SK-N-SH (cell line): ENCODE measurements at regions not wholly inside any gene's neighbourhood (a gene's known extent, or its start where the extent isn't known, plus 50 kb on each side); places are given as distances from the start of the nearest gene placed in this dataset.

Experiments
- CTCF ChIA-PET: fragments of 300-600, 350-600 bp; formaldehyde crosslinking; extraction: SDS; loops from one replicate; lab custom pipeline; 2021; lab: Yijun Ruan, JAX
- POLR2A ChIA-PET: fragments of 350-600 bp; sonication (Branson Sonifier 250); formaldehyde crosslinking; extraction: SDS; loops from one replicate; lab custom pipeline; 2020; ENCODE audit warnings: antibody characterized with exemption, inconsistent platforms; lab: Yijun Ruan, JAX
- DNase-seq: peaks from one replicate; pipeline ENCODE4 v3.0.0; 2012
- H2AFZ ChIP-seq: fragments of 200-600 bp; sonication (generic); 2 replicates; pipeline ENCODE4 v1.8.1; 2016; ENCODE audit warnings: antibody characterized with exemption, mild to moderate bottlenecking, low read depth
- H3F3A ChIP-seq: fragments of 200-600 bp; sonication (generic); replicated peaks from 2 replicates; pipeline ENCODE3; 2016; ENCODE audit warnings: antibody characterized with exemption, mild to moderate bottlenecking; ENCODE audit not compliant: insufficient read depth
- H3K27ac ChIP-seq, 2 experiments: fragments of 200-500 bp in 1 of 2; fragments of 200-600 bp in 1 of 2; sonication (Bioruptor generic) in 1 of 2; sonication (generic), shearing (Covaris generic) in 1 of 2; 2 replicates each; pipeline versions ENCODE4 v1.5.1 to v1.6.1; 2014 to 2016; ENCODE audit warnings: low read depth in 2 of 2, inconsistent platforms in 1 of 2, low read length in 1 of 2, mild to moderate bottlenecking in 1 of 2, mixed read lengths in 1 of 2
- H3K27me3 ChIP-seq: fragments of 200-600 bp; sonication (generic), shearing (Covaris generic); 2 replicates; pipeline ENCODE4 v1.6.1; 2016; ENCODE audit warnings: mixed run types; ENCODE audit not compliant: insufficient read depth
- H3K36me3 ChIP-seq, 2 experiments: fragments of 200-500 bp in 1 of 2; fragments of 200-600 bp in 1 of 2; sonication (Bioruptor generic) in 1 of 2; sonication (generic) in 1 of 2; replicated peaks in 1 of 2; 2 replicates each; pipeline versions ENCODE3 to v1.5.1; 2014 to 2016; ENCODE audit warnings: low read length in 1 of 2, mild to moderate bottlenecking in 1 of 2; ENCODE audit not compliant: insufficient read depth in 2 of 2, control insufficient read depth in 1 of 2
- H3K4me1 ChIP-seq, 2 experiments: fragments of 200-500 bp in 1 of 2; fragments of 200-600 bp in 1 of 2; sonication (Bioruptor generic) in 1 of 2; sonication (generic), shearing (Covaris generic) in 1 of 2; 2 replicates each; pipeline versions ENCODE4 v1.5.1 to v1.6.1; 2014 to 2016; ENCODE audit warnings: low read depth in 1 of 2, low read length in 1 of 2, mixed run types in 1 of 2; ENCODE audit not compliant: insufficient read depth in 2 of 2, control insufficient read depth in 1 of 2
- H3K4me2 ChIP-seq: fragments of 200-600 bp; sonication (generic), shearing (Covaris generic); 2 replicates; pipeline ENCODE4 v1.6.1; 2017; ENCODE audit warnings: mixed run types
- H3K4me3 ChIP-seq, 2 experiments: fragments of 200-500 bp in 1 of 2; fragments of 200-600 bp in 1 of 2; sonication (Bioruptor generic) in 1 of 2; sonication (generic), shearing (Covaris generic) in 1 of 2; 2 replicates each; pipeline versions ENCODE4 v1.5.1 to v1.8.1; 2014 to 2016; ENCODE audit warnings: low read depth in 2 of 2, inconsistent platforms in 1 of 2, low read length in 1 of 2, mild to moderate bottlenecking in 1 of 2, mixed read lengths in 1 of 2, moderate library complexity in 1 of 2
- H3K79me2 ChIP-seq: fragments of 200-600 bp; sonication (generic); 2 replicates; pipeline ENCODE4 v1.8.1; 2017; ENCODE audit warnings: mild to moderate bottlenecking; ENCODE audit not compliant: insufficient read depth
- H3K9ac ChIP-seq: fragments of 200-600 bp; sonication (generic); 2 replicates; pipeline ENCODE4 v1.6.1; 2017; ENCODE audit warnings: mixed run types
- H3K9me2 ChIP-seq: fragments of 200-600 bp; sonication (generic); 2 replicates; pipeline ENCODE4 v1.6.1; 2017; ENCODE audit warnings: mixed run types
- H3K9me3 ChIP-seq: fragments of 200-600 bp; sonication (generic); 2 replicates; pipeline ENCODE4 v1.6.1; 2017; ENCODE audit warnings: mixed run types, mild to moderate bottlenecking, moderate library complexity
- H4K20me1 ChIP-seq: fragments of 200-600 bp; sonication (generic); 2 replicates; pipeline ENCODE4 v1.6.1; 2017; ENCODE audit warnings: mild to moderate bottlenecking, mixed run types; ENCODE audit not compliant: insufficient read depth
- FOXM1 ChIP-seq: IDR thresholded peaks from 2 replicates; pipeline ENCODE4 v1.4.0; 2012; ENCODE audit warnings: low read depth, mild to moderate bottlenecking
- GATA2 ChIP-seq: sonication (generic); formaldehyde crosslinking; IDR thresholded peaks from 2 replicates; pipeline ENCODE4 v1.5.0; 2020; ENCODE audit warnings: mild to moderate bottlenecking, missing genetic modification reagents
- MAX ChIP-seq: IDR thresholded peaks from 2 replicates; pipeline ENCODE4 v1.4.0; 2012; ENCODE audit warnings: low read depth
- MXI1 ChIP-seq: IDR thresholded peaks from 2 replicates; pipeline ENCODE4 v1.6.1; 2012; ENCODE audit warnings: mild to moderate bottlenecking, low read depth, low read length, improper control_type of control experiment
- POLR2AphosphoS5 ChIP-seq: IDR thresholded peaks from 2 replicates; pipeline ENCODE4 v1.6.1; 2012; ENCODE audit warnings: low read depth, low read length
- RXRA ChIP-seq: IDR thresholded peaks from 2 replicates; pipeline ENCODE4 v1.4.0; 2012; ENCODE audit warnings: low read depth, mild to moderate bottlenecking, borderline replicate concordance
- SIN3A ChIP-seq: IDR thresholded peaks from 2 replicates; pipeline ENCODE4 v1.6.1; 2012; ENCODE audit warnings: low read depth, mild to moderate bottlenecking, low read length, moderate library complexity, borderline replicate concordance
- TAF1 ChIP-seq: IDR thresholded peaks from 2 replicates; pipeline ENCODE4 v1.6.1; 2012; ENCODE audit warnings: low read depth, mild to moderate bottlenecking, low read length, moderate library complexity, borderline replicate concordance
- TCF12 ChIP-seq: IDR thresholded peaks from 2 replicates; pipeline ENCODE4 v1.4.0; 2012
- TEAD4 ChIP-seq: IDR thresholded peaks from 2 replicates; pipeline ENCODE4 v1.4.0; 2012; ENCODE audit warnings: mild to moderate bottlenecking, borderline replicate concordance; ENCODE audit not compliant: insufficient read depth
- USF1 ChIP-seq: IDR thresholded peaks from 2 replicates; pipeline ENCODE4 v1.4.0; 2012; ENCODE audit warnings: low read depth, borderline replicate concordance
- YY1 ChIP-seq: IDR thresholded peaks from 2 replicates; pipeline ENCODE4 v1.4.0; 2012; ENCODE audit warnings: low read depth, mild to moderate bottlenecking
- WGBS: methylation state at CpG from one replicate; pipeline ENCODE4 v1.1.6; 2017; ENCODE audit warnings: low lambda C conversion rate; 5-methylcytosine and 5-hydroxymethylcytosine counted together
- TF ChIP-seq, protein P1 (sequence below): IDR thresholded peaks from 2 replicates; pipeline ENCODE4 v1.6.1; 2012; ENCODE audit warnings: mild to moderate bottlenecking, low read depth, low read length, moderate library complexity
- TF ChIP-seq, protein P2 (sequence below): IDR thresholded peaks from 2 replicates; pipeline ENCODE4 v1.4.0; 2012; ENCODE audit warnings: low read depth, borderline replicate concordance

GRCh38 chr21:16863362-16863905, 649.4 kb upstream of the CXADR start:
- CTCF ChIA-PET = interaction anchor here (0.7 kb wide), 1 partner anchor 8 kb away, joined by 3 read pairs; no protein-coding TSS in a partner anchor
- Histone ChIP-seq H3K9me2 (no peaks in the 10 kb centered on the region), H3K79me2 (no peaks in the 10 kb centered on the region), H4K20me1 (no peaks in the 10 kb centered on the region), H3K4me1 (no peaks in the 10 kb centered on the region), H3K4me2 (no peak overlapping the region), H3K27me3 (no peaks in the 10 kb centered on the region), H3K27ac (no peak overlapping the region), H3K36me3 (no peaks in the 10 kb centered on the region), H3F3A (no peaks in the 10 kb centered on the region), H2AFZ (no peak overlapping the region), H3K4me3 (no peak overlapping the region), H3K9ac (no peak overlapping the region), H3K9me3 (no peaks in the 10 kb centered on the region)
- no peak for DNase-seq
- WGBS = 81% methylated on average over 1 of the region's 1 CpG
- TF ChIP-seq MAX (no peak), RXRA (no peak)
- TF ChIP-seq, protein P1, sequence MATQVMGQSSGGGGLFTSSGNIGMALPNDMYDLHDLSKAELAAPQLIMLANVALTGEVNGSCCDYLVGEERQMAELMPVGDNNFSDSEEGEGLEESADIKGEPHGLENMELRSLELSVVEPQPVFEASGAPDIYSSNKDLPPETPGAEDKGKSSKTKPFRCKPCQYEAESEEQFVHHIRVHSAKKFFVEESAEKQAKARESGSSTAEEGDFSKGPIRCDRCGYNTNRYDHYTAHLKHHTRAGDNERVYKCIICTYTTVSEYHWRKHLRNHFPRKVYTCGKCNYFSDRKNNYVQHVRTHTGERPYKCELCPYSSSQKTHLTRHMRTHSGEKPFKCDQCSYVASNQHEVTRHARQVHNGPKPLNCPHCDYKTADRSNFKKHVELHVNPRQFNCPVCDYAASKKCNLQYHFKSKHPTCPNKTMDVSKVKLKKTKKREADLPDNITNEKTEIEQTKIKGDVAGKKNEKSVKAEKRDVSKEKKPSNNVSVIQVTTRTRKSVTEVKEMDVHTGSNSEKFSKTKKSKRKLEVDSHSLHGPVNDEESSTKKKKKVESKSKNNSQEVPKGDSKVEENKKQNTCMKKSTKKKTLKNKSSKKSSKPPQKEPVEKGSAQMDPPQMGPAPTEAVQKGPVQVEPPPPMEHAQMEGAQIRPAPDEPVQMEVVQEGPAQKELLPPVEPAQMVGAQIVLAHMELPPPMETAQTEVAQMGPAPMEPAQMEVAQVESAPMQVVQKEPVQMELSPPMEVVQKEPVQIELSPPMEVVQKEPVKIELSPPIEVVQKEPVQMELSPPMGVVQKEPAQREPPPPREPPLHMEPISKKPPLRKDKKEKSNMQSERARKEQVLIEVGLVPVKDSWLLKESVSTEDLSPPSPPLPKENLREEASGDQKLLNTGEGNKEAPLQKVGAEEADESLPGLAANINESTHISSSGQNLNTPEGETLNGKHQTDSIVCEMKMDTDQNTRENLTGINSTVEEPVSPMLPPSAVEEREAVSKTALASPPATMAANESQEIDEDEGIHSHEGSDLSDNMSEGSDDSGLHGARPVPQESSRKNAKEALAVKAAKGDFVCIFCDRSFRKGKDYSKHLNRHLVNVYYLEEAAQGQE = no peak
- POLR2A ChIA-PET = no interaction called here

DNA sequence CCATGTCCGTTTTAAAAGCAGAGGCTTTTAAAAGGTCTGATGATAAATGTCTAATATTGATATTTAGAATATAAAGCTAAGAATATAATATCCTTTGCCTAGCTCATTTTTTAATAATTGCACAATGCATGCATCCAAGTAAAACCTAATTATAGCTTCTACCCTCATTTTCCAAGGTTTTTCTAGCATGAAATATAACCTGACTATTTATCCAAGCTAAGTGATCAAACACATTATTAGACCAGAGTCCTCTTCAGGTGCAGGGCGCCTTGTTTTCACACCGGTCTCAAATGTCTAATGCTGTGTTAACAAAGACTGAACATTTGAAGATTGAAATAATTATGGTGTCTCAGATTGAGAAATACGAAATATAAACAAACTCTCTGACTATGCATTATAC, 648.9 kb upstream of the CXADR start:
- Histone ChIP-seq H3K4me2 (no peak overlapping the region), H3F3A (no peaks in the 10 kb centered on the region), H3K9me3 (no peaks in the 10 kb centered on the region), H3K9me2 (no peaks in the 10 kb centered on the region), H4K20me1 (no peaks in the 10 kb centered on the region), H3K27me3 (no peaks in the 10 kb centered on the region), H2AFZ (no peak overlapping the region), H3K27ac (no peak overlapping the region), H3K36me3 (no peaks in the 10 kb centered on the region), H3K4me3 (no peak overlapping the region), H3K4me1 (no peaks in the 10 kb centered on the region), H3K9ac (no peak overlapping the region), H3K79me2 (no peaks in the 10 kb centered on the region)
- ChIA-PET CTCF (interaction anchor here (0.7 kb wide), 1 partner anchor 8 kb away, joined by 3 read pairs; no protein-coding TSS in a partner anchor), POLR2A (no interaction called here)
- WGBS = 58% methylated on average over 4 of the region's 4 CpGs
- DNase-seq = no peak
- TF ChIP-seq MAX (no peak), TCF12 (no peak), MXI1 (no peak), YY1 (no peak), SIN3A (no peak), RXRA (no peak), FOXM1 (no peak), TEAD4 (no peak), GATA2 (CRISPR knock-in tag) (no peak), USF1 (no peak), TAF1 (no peak), POLR2AphosphoS5 (no peak)
- TF ChIP-seq, protein P1 = no peak
- TF ChIP-seq, protein P2, sequence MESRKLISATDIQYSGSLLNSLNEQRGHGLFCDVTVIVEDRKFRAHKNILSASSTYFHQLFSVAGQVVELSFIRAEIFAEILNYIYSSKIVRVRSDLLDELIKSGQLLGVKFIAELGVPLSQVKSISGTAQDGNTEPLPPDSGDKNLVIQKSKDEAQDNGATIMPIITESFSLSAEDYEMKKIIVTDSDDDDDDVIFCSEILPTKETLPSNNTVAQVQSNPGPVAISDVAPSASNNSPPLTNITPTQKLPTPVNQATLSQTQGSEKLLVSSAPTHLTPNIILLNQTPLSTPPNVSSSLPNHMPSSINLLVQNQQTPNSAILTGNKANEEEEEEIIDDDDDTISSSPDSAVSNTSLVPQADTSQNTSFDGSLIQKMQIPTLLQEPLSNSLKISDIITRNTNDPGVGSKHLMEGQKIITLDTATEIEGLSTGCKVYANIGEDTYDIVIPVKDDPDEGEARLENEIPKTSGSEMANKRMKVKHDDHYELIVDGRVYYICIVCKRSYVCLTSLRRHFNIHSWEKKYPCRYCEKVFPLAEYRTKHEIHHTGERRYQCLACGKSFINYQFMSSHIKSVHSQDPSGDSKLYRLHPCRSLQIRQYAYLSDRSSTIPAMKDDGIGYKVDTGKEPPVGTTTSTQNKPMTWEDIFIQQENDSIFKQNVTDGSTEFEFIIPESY = no peak
